Natural killer cell (primary cell): ENCODE measurements at regions not wholly inside any gene's neighbourhood (a gene's known extent, or its start where the extent isn't known, plus 50 kb on each side); places are given as distances from the start of the nearest gene placed in this dataset.

Source experiments
- ATAC-seq, 3 donors: fragments of 150-1000 bp in 2 of 3; fragments of 200-7000 bp in 1 of 3; cut with Tn5 transposase; 1 replicate in 1 of 3; 2 replicates in 2 of 3; pipeline ENCODE4 v1.10.0; 2021; ENCODE audit warnings: mild to moderate bottlenecking in 2 of 3, moderate library complexity in 2 of 3
- DNase-seq, 2 donors: peaks; one replicate each; pipeline versions ENCODE4 v3.0.0 to v3.0.0-alpha.2; 2013 to 2021; ENCODE audit warnings: mixed read lengths in 1 of 2
- H3K27ac ChIP-seq: one replicate; pipeline ENCODE4 v1.5.1; 2013; ENCODE audit warnings: mild to moderate bottlenecking, low read length
- H3K27me3 ChIP-seq: one replicate; pipeline ENCODE4 v1.6.1; 2013; ENCODE audit warnings: low read length; ENCODE audit not compliant: control insufficient read depth, insufficient read depth
- H3K36me3 ChIP-seq: one replicate; pipeline ENCODE4 v1.6.1; 2013; ENCODE audit warnings: low read length; ENCODE audit not compliant: control insufficient read depth, insufficient read depth
- H3K4me1 ChIP-seq: one replicate; pipeline ENCODE4 v1.6.1; 2013; ENCODE audit warnings: low read length; ENCODE audit not compliant: control insufficient read depth, insufficient read depth
- H3K4me3 ChIP-seq: one replicate; pipeline ENCODE4 v1.5.1; 2013; ENCODE audit warnings: low read length
- H3K9me3 ChIP-seq: one replicate; pipeline ENCODE4 v1.6.1; 2013; ENCODE audit warnings: low read length; ENCODE audit not compliant: control insufficient read depth, insufficient read depth
- H3K27ac Mint-ChIP-seq, 2 donors: one replicate each; pipeline ENCODE4 v1.8.0; 2022; ENCODE audit warnings: mild to moderate bottlenecking in 2 of 2, mixed read lengths in 2 of 2, moderate library complexity in 1 of 2
- H3K27me3 Mint-ChIP-seq, 2 donors: one replicate each; pipeline ENCODE4 v1.8.0; 2022; ENCODE audit warnings: low read depth in 2 of 2, mixed read lengths in 2 of 2
- H3K36me3 Mint-ChIP-seq: one replicate; pipeline ENCODE4 v1.8.0; 2022; ENCODE audit warnings: mixed read lengths
- H3K4me1 Mint-ChIP-seq, 2 donors: one replicate each; pipeline ENCODE4 v1.8.0; 2022; ENCODE audit warnings: mixed read lengths in 2 of 2
- H3K4me3 Mint-ChIP-seq: one replicate; pipeline ENCODE4 v1.8.0; 2022; ENCODE audit warnings: mild to moderate bottlenecking, moderate library complexity, mixed read lengths
- H3K9me3 Mint-ChIP-seq, 2 donors: one replicate each; pipeline ENCODE4 v1.8.0; 2022; ENCODE audit warnings: mixed read lengths in 2 of 2
- CTCF ChIP-seq: fragments of 200-600 bp; IDR thresholded peaks from one replicate; pipeline ENCODE4 v1.8.0; 2022; ENCODE audit warnings: antibody characterized with exemption
- WGBS: methylation state at CpG from one replicate; pipeline ENCODE4 v1.1.7; 2013; ENCODE audit warnings: missing lambda C conversion rate; ENCODE audit not compliant: insufficient coverage; 5-methylcytosine and 5-hydroxymethylcytosine counted together
- intact Hi-C: fragments of 100-400 bp; cut with micrococcal nuclease; formaldehyde crosslinking; loops from one replicate; pipeline ENCODE4 v1.14.2; 2022

GRCh38 chr2:18464913-18465312 is 95.5 kb downstream of the RDH14 start:
- WGBS, result 100% methylated on average over 1 of the region's 2 CpGs
- DNase-seq (no peak), ATAC-seq (no peak)
- Mint-ChIP-seq H3K4me3 (no peak overlapping the region), H3K27ac (no peak overlapping the region), H3K4me1 (no peaks in the 10 kb centered on the region), H3K9me3 (peaks cover 0 to 2% of the 10 kb centered on the region in 2 donors), H3K27me3 (peaks cover 0 to 3% of the 10 kb centered on the region in 2 donors), H3K36me3 (no peaks in the 10 kb centered on the region)
- Histone ChIP-seq H3K36me3 (no peaks in the 10 kb centered on the region), H3K27me3 (no peaks in the 10 kb centered on the region), H3K4me1 (no peaks in the 10 kb centered on the region), H3K9me3 (no peaks in the 10 kb centered on the region), H3K4me3 (no peak overlapping the region), H3K27ac (no peak overlapping the region)
- no peak for TF ChIP-seq CTCF
- intact Hi-C loops, result no loop called here

GRCh38 chr2:18456026-18456425 is 104.4 kb downstream of the RDH14 start:
- no peak overlapping the region for H3K27ac ChIP-seq
- no peaks in the 10 kb centered on the region for H3K36me3 ChIP-seq
- H3K4me3 Mint-ChIP-seq, result no peak overlapping the region
- ATAC-seq, result no peak
- WGBS, result 52% methylated on average over 2 of the region's 2 CpGs
- H3K4me1 Mint-ChIP-seq, result no peaks in the 10 kb centered on the region
- no peak for DNase-seq
- no peak overlapping the region for H3K27ac Mint-ChIP-seq
- peaks cover 0 to under 1% of the 10 kb centered on the region in 2 donors for H3K9me3 Mint-ChIP-seq
- no peaks in the 10 kb centered on the region for H3K36me3 Mint-ChIP-seq
- no peak overlapping the region for H3K4me3 ChIP-seq
- intact Hi-C loops, result no loop called here
- no peaks in the 10 kb centered on the region for H3K4me1 ChIP-seq
- H3K27me3 Mint-ChIP-seq, result peaks cover 9 to 13% of the 10 kb centered on the region in 2 donors
- no peaks in the 10 kb centered on the region for H3K27me3 ChIP-seq
- H3K9me3 ChIP-seq, result no peaks in the 10 kb centered on the region
- TF ChIP-seq CTCF, result no peak

GRCh38 chr2:18455236-18455862 is 105.1 kb downstream of the RDH14 start:
- no peak overlapping the region for H3K27ac Mint-ChIP-seq
- no peak overlapping the region for H3K4me3 Mint-ChIP-seq
- Histone ChIP-seq H3K9me3 (no peaks in the 10 kb centered on the region), H3K36me3 (no peaks in the 10 kb centered on the region), H3K27me3 (no peaks in the 10 kb centered on the region), H3K4me1 (no peaks in the 10 kb centered on the region), H3K4me3 (no peak overlapping the region), H3K27ac (no peak overlapping the region)
- intact Hi-C loops, result no loop called here
- WGBS, result 73% methylated on average over 4 of the region's 5 CpGs
- ATAC-seq (no peak), DNase-seq (no peak)
- no peaks in the 10 kb centered on the region for H3K4me1 Mint-ChIP-seq
- no peak for TF ChIP-seq CTCF
- H3K27me3 Mint-ChIP-seq, result peaks cover 9 to 13% of the 10 kb centered on the region in 2 donors
- no peaks in the 10 kb centered on the region for H3K9me3 Mint-ChIP-seq
- H3K36me3 Mint-ChIP-seq, result no peaks in the 10 kb centered on the region

- 83% methylated on average over 4 of the region's 6 CpGs for WGBS
Observed at GRCh38 chr2:18454692-18455235, 105.7 kb downstream of the RDH14 start.

More at GRCh38 chr2:18454692-18455235, 105.7 kb downstream of the RDH14 start:
- no peak for DNase-seq
- H3K4me3 Mint-ChIP-seq, result no peak overlapping the region
- H3K4me1 Mint-ChIP-seq, result no peaks in the 10 kb centered on the region
- Histone ChIP-seq H3K4me3 (no peak overlapping the region), H3K9me3 (no peaks in the 10 kb centered on the region), H3K27ac (no peak overlapping the region), H3K4me1 (no peaks in the 10 kb centered on the region), H3K36me3 (no peaks in the 10 kb centered on the region), H3K27me3 (no peaks in the 10 kb centered on the region)
- H3K9me3 Mint-ChIP-seq, result no peaks in the 10 kb centered on the region
- H3K36me3 Mint-ChIP-seq, result no peaks in the 10 kb centered on the region
- H3K27me3 Mint-ChIP-seq, result peaks cover 9 to 13% of the 10 kb centered on the region in 2 donors
- intact Hi-C loops, result no loop called here
- ATAC-seq, result no peak
- no peak overlapping the region for H3K27ac Mint-ChIP-seq
- TF ChIP-seq CTCF, result no peak
